Fibroblast of lung (primary cell): ENCODE measurements at regions not wholly inside any gene's neighbourhood (a gene's known extent, or its start where the extent isn't known, plus 50 kb on each side); places are given as distances from the start of the nearest gene placed in this dataset.

Experiments
- EZH2 ChIP-seq: IDR thresholded peaks from 2 replicates; pipeline ENCODE4 v1.5.1; 2012; ENCODE audit warnings: low read length, control low read depth, mild to moderate bottlenecking; ENCODE audit errors: missing control alignments
- TF ChIP-seq, protein P1 (sequence below), 2 donors: IDR thresholded peaks in 1 of 2; conservative IDR thresholded peaks in 1 of 2; 1 replicate in 1 of 2; 2 replicates in 1 of 2; pipeline ENCODE4 v1.5.1; 2011 to 2012; ENCODE audit warnings: low read length in 2 of 2, control low read depth in 1 of 2, inconsistent platforms in 1 of 2, low read depth in 1 of 2, mild to moderate bottlenecking in 1 of 2

DNA sequence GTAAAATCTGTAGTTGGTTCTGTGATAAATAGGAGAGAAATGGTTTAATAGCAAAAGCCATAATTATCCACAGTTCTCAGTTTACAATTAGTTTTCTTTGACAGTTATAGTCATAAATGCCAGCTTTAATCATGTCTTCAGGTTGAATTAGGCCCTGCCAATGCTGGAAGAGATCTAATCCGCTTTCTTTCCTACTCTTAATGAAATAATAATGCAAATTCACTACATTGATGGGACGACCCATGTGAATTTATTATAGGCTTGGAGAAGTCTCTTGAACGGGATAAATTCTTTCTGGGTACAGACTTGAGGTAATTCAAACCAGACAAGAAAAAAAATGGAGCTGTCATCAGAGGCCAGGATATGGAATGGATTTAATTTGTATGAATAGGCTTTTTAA, 950.4 kb downstream of the EFNA5 start:
- TF ChIP-seq, protein P1, sequence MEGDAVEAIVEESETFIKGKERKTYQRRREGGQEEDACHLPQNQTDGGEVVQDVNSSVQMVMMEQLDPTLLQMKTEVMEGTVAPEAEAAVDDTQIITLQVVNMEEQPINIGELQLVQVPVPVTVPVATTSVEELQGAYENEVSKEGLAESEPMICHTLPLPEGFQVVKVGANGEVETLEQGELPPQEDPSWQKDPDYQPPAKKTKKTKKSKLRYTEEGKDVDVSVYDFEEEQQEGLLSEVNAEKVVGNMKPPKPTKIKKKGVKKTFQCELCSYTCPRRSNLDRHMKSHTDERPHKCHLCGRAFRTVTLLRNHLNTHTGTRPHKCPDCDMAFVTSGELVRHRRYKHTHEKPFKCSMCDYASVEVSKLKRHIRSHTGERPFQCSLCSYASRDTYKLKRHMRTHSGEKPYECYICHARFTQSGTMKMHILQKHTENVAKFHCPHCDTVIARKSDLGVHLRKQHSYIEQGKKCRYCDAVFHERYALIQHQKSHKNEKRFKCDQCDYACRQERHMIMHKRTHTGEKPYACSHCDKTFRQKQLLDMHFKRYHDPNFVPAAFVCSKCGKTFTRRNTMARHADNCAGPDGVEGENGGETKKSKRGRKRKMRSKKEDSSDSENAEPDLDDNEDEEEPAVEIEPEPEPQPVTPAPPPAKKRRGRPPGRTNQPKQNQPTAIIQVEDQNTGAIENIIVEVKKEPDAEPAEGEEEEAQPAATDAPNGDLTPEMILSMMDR (conservative IDR thresholded peaks at IDR 0.05 in 1 of 2, IDR thresholded peaks at IDR 0.05 in 1 of 2; ENCODE audit: low read depth in 1 of 2, low read length in 2 of 2): no peak
- no peak for TF ChIP-seq EZH2
